ENCODE measurements at regions not wholly inside any gene's neighbourhood (a gene's known extent, or its start where the extent isn't known, plus 50 kb on each side); places are given as distances from the start of the nearest gene placed in this dataset.

GRCh38 chr20:12358655-12359009, 440.9 kb downstream of the BTBD3 start:
- CTCF ChIA-PET, result interaction anchor here (0.7 to 1.0 kb wide), 5 partner anchors 31 to 773 kb away, joined by 3 to 8 read pairs (median 3); no protein-coding TSS in a partner anchor
- Histone ChIP-seq H3K36me3 (ENCODE audit: control insufficient read depth in 2 of 2, insufficient read depth in 1 of 2, low read length in 2 of 2) (no peaks in the 10 kb centered on the region), H3K4me3 (ENCODE audit: low read depth, low read length) (no peak overlapping the region), H3K4me1 (ENCODE audit: control insufficient read depth, insufficient read depth, low read length) (no peaks in the 10 kb centered on the region), H3K27ac (ENCODE audit: extremely low read depth, low read depth, low read length) (no peak overlapping the region), H3K9me3 (ENCODE audit: control insufficient read depth, insufficient read depth, low read depth, low read length) (no peaks in the 10 kb centered on the region)
- TF ChIP-seq ZBTB44 (tag by site-specific recombination; IDR thresholded peaks at IDR 0.05), result no peak
- TF ChIP-seq SCRT2 (tag by site-specific recombination; IDR thresholded peaks at IDR 0.05), result no peak
- TF ChIP-seq, protein P1, sequence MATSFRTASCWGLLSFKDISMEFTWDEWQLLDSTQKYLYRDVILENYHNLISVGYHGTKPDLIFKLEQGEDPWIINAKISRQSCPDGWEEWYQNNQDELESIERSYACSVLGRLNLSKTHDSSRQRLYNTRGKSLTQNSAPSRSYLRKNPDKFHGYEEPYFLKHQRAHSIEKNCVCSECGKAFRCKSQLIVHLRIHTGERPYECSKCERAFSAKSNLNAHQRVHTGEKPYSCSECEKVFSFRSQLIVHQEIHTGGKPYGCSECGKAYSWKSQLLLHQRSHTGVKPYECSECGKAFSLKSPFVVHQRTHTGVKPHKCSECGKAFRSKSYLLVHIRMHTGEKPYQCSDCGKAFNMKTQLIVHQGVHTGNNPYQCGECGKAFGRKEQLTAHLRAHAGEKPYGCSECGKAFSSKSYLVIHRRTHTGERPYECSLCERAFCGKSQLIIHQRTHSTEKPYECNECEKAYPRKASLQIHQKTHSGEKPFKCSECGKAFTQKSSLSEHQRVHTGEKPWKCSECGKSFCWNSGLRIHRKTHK (tag by site-specific recombination; IDR thresholded peaks at IDR 0.05), result no peak
- TF ChIP-seq SP2 (tag by site-specific recombination; IDR thresholded peaks at IDR 0.05), result no peak
- TF ChIP-seq SALL2 (tag by site-specific recombination; IDR thresholded peaks at IDR 0.05; ENCODE audit: borderline replicate concordance), result no peak
- TF ChIP-seq ZXDB (tag by site-specific recombination; IDR thresholded peaks at IDR 0.05), result no peak
- no peak for TF ChIP-seq ZNF121 (tag by site-specific recombination; IDR thresholded peaks at IDR 0.05)
- TF ChIP-seq CTCF (tag by site-specific recombination; IDR thresholded peaks at IDR 0.05), result no peak
- TF ChIP-seq ZNF169 (tag by site-specific recombination; IDR thresholded peaks at IDR 0.05), result no peak
- TF ChIP-seq ZNF157 (tag by site-specific recombination; IDR thresholded peaks at IDR 0.05), result no peak
- TF ChIP-seq ZNF248 (tag by site-specific recombination; IDR thresholded peaks at IDR 0.05), result no peak
- no peak for TF ChIP-seq GFI1B (tag by site-specific recombination; IDR thresholded peaks at IDR 0.05)
- TF ChIP-seq KLF10 (tag by site-specific recombination; IDR thresholded peaks at IDR 0.05), result no peak
- no peak for TF ChIP-seq ZNF560 (tag by site-specific recombination; IDR thresholded peaks at IDR 0.05; ENCODE audit: borderline replicate concordance)
- no peak for TF ChIP-seq ZNF292 (tag by site-specific recombination; IDR thresholded peaks at IDR 0.05; ENCODE audit: borderline replicate concordance, low read depth)
- no peak for TF ChIP-seq PRDM10 (tag by site-specific recombination; IDR thresholded peaks at IDR 0.05)
- no peak for TF ChIP-seq ZNF555 (tag by site-specific recombination; conservative IDR thresholded peaks at IDR 0.05)
- TF ChIP-seq ZNF280C (tag by site-specific recombination; IDR thresholded peaks at IDR 0.05), result no peak
- no peak for TF ChIP-seq ZNF433 (tag by site-specific recombination; IDR thresholded peaks at IDR 0.05; ENCODE audit: low read depth)
- no peak for TF ChIP-seq GLI4 (tag by site-specific recombination; IDR thresholded peaks at IDR 0.05)
- POLR2A ChIA-PET, result no interaction called here
